GM12892 (cell line): ENCODE measurements at regions not wholly inside any gene's neighbourhood (a gene's known extent, or its start where the extent isn't known, plus 50 kb on each side); places are given as distances from the start of the nearest gene placed in this dataset.

ENCODE experiments used
- POLR2AphosphoS5 ChIP-seq: IDR thresholded peaks from 2 replicates; pipeline ENCODE4 v1.6.1; 2011; ENCODE audit warnings: low read depth, low read length, control low read depth
- TAF1 ChIP-seq: IDR thresholded peaks from 2 replicates; pipeline ENCODE4 v1.6.1; 2011; ENCODE audit warnings: low read depth, mild to moderate bottlenecking, control low read depth, low read length, borderline replicate concordance

- TF ChIP-seq TAF1, result no peak
- no peak for TF ChIP-seq POLR2AphosphoS5
Observed at GRCh38 chr16:85228970-85229430, 116.7 kb upstream of the CIBAR2 start.
